ENCODE measurements at regions not wholly inside any gene's neighbourhood (a gene's known extent, or its start where the extent isn't known, plus 50 kb on each side); places are given as distances from the start of the nearest gene placed in this dataset.

- H3K27ac ChIP-seq (ENCODE audit: insufficient read depth, low read depth, low read length, poor library complexity, severe bottlenecking), result no peak overlapping the region
- no peaks in the 10 kb centered on the region for H3K4me1 ChIP-seq (ENCODE audit: control insufficient read depth, insufficient read depth, low read length)
- no peaks in the 10 kb centered on the region for H3K9me3 ChIP-seq (ENCODE audit: control insufficient read depth, low read length)
- H3K4me3 ChIP-seq (ENCODE audit: insufficient read depth, low read depth, low read length), result no peak overlapping the region
- WGBS, 2 experiments, result 88 to 94% methylated on average over 1 to 2 of the region's 2 CpGs
- no peaks in the 10 kb centered on the region for H3K27me3 ChIP-seq (ENCODE audit: control insufficient read depth, insufficient read depth, low read length, poor library complexity, severe bottlenecking)
- no peaks in the 10 kb centered on the region for H3K36me3 ChIP-seq (ENCODE audit: control insufficient read depth, insufficient read depth, low read length)
Observed at GRCh38 chr3:88434001-88434400, 284.2 kb downstream of the C3orf38 start.

GRCh38 chr3:88440701-88441100 is 290.9 kb downstream of the C3orf38 start:
- Histone ChIP-seq H3K9me3 (ENCODE audit: control insufficient read depth, low read length) (no peaks in the 10 kb centered on the region), H3K36me3 (ENCODE audit: control insufficient read depth, insufficient read depth, low read length) (no peaks in the 10 kb centered on the region), H3K27me3 (ENCODE audit: control insufficient read depth, insufficient read depth, low read length, poor library complexity, severe bottlenecking) (no peaks in the 10 kb centered on the region), H3K4me1 (ENCODE audit: control insufficient read depth, insufficient read depth, low read length) (no peaks in the 10 kb centered on the region), H3K27ac (ENCODE audit: insufficient read depth, low read depth, low read length, poor library complexity, severe bottlenecking) (no peak overlapping the region), H3K4me3 (ENCODE audit: insufficient read depth, low read depth, low read length) (no peak overlapping the region)
- 82 to 100% methylated on average over 1 of the region's 1 CpG for WGBS, 2 experiments

- H3K9me3 ChIP-seq (ENCODE audit: control insufficient read depth, low read length), result no peaks in the 10 kb centered on the region
- no peak overlapping the region for H3K4me3 ChIP-seq (ENCODE audit: insufficient read depth, low read depth, low read length)
- no peaks in the 10 kb centered on the region for H3K36me3 ChIP-seq (ENCODE audit: control insufficient read depth, insufficient read depth, low read length)
- 77% methylated on average over 1 of the region's 1 CpG for WGBS, 2 experiments
- H3K27ac ChIP-seq (ENCODE audit: insufficient read depth, low read depth, low read length, poor library complexity, severe bottlenecking), result no peak overlapping the region
- no peaks in the 10 kb centered on the region for H3K4me1 ChIP-seq (ENCODE audit: control insufficient read depth, insufficient read depth, low read length)
- H3K27me3 ChIP-seq (ENCODE audit: control insufficient read depth, insufficient read depth, low read length, poor library complexity, severe bottlenecking), result no peaks in the 10 kb centered on the region
Observed at GRCh38 chr3:88443066-88443465, 293.3 kb downstream of the C3orf38 start.

- WGBS, 2 experiments, result 100% methylated on average over 1 of the region's 1 CpG
- Histone ChIP-seq H3K27me3 (ENCODE audit: control insufficient read depth, insufficient read depth, low read length, poor library complexity, severe bottlenecking) (no peaks in the 10 kb centered on the region), H3K36me3 (ENCODE audit: control insufficient read depth, insufficient read depth, low read length) (no peaks in the 10 kb centered on the region), H3K9me3 (ENCODE audit: control insufficient read depth, low read length) (no peaks in the 10 kb centered on the region), H3K4me1 (ENCODE audit: control insufficient read depth, insufficient read depth, low read length) (no peaks in the 10 kb centered on the region), H3K4me3 (ENCODE audit: insufficient read depth, low read depth, low read length) (no peak overlapping the region), H3K27ac (ENCODE audit: insufficient read depth, low read depth, low read length, poor library complexity, severe bottlenecking) (no peak overlapping the region)
Observed at GRCh38 chr3:88444251-88444650, 294.5 kb downstream of the C3orf38 start.

- Histone ChIP-seq H3K4me3 (ENCODE audit: insufficient read depth, low read depth, low read length) (no peak overlapping the region), H3K9me3 (ENCODE audit: control insufficient read depth, low read length) (no peaks in the 10 kb centered on the region), H3K27me3 (ENCODE audit: control insufficient read depth, insufficient read depth, low read length, poor library complexity, severe bottlenecking) (no peaks in the 10 kb centered on the region), H3K4me1 (ENCODE audit: control insufficient read depth, insufficient read depth, low read length) (no peaks in the 10 kb centered on the region), H3K27ac (ENCODE audit: insufficient read depth, low read depth, low read length, poor library complexity, severe bottlenecking) (no peak overlapping the region), H3K36me3 (ENCODE audit: control insufficient read depth, insufficient read depth, low read length) (no peaks in the 10 kb centered on the region)
- 95 to 100% methylated on average over 3 to 4 of the region's 4 CpGs for WGBS, 2 experiments
Observed at GRCh38 chr3:88452228-88452627, 302.5 kb downstream of the C3orf38 start.

GRCh38 chr3:88460369-88460768 is 310.6 kb downstream of the C3orf38 start:
- H3K4me3 ChIP-seq (ENCODE audit: insufficient read depth, low read depth, low read length), result no peak overlapping the region
- H3K27me3 ChIP-seq (ENCODE audit: control insufficient read depth, insufficient read depth, low read length, poor library complexity, severe bottlenecking), result no peaks in the 10 kb centered on the region
- no peaks in the 10 kb centered on the region for H3K36me3 ChIP-seq (ENCODE audit: control insufficient read depth, insufficient read depth, low read length)
- WGBS, 2 experiments, result 92 to 98% methylated on average over 2 to 3 of the region's 3 CpGs
- no peak overlapping the region for H3K27ac ChIP-seq (ENCODE audit: insufficient read depth, low read depth, low read length, poor library complexity, severe bottlenecking)
- H3K9me3 ChIP-seq (ENCODE audit: control insufficient read depth, low read length), result no peaks in the 10 kb centered on the region
- H3K4me1 ChIP-seq (ENCODE audit: control insufficient read depth, insufficient read depth, low read length), result no peaks in the 10 kb centered on the region

- Histone ChIP-seq H3K27ac (ENCODE audit: insufficient read depth, low read depth, low read length, poor library complexity, severe bottlenecking) (no peak overlapping the region), H3K36me3 (ENCODE audit: control insufficient read depth, insufficient read depth, low read length) (no peaks in the 10 kb centered on the region), H3K4me1 (ENCODE audit: control insufficient read depth, insufficient read depth, low read length) (no peaks in the 10 kb centered on the region), H3K27me3 (ENCODE audit: control insufficient read depth, insufficient read depth, low read length, poor library complexity, severe bottlenecking) (no peaks in the 10 kb centered on the region), H3K9me3 (ENCODE audit: control insufficient read depth, low read length) (no peaks in the 10 kb centered on the region), H3K4me3 (ENCODE audit: insufficient read depth, low read depth, low read length) (no peak overlapping the region)
Observed at GRCh38 chr3:88462230-88462629, 312.5 kb downstream of the C3orf38 start.

GRCh38 chr3:88467191-88467590 is 317.4 kb downstream of the C3orf38 start:
- H3K9me3 ChIP-seq (ENCODE audit: control insufficient read depth, low read length), result no peaks in the 10 kb centered on the region
- no peaks in the 10 kb centered on the region for H3K27me3 ChIP-seq (ENCODE audit: control insufficient read depth, insufficient read depth, low read length, poor library complexity, severe bottlenecking)
- H3K36me3 ChIP-seq (ENCODE audit: control insufficient read depth, insufficient read depth, low read length), result no peaks in the 10 kb centered on the region
- no peaks in the 10 kb centered on the region for H3K4me1 ChIP-seq (ENCODE audit: control insufficient read depth, insufficient read depth, low read length)
- WGBS, 2 experiments, result 86 to 88% methylated on average over 5 of the region's 5 CpGs
- no peak overlapping the region for H3K4me3 ChIP-seq (ENCODE audit: insufficient read depth, low read depth, low read length)
- no peak overlapping the region for H3K27ac ChIP-seq (ENCODE audit: insufficient read depth, low read depth, low read length, poor library complexity, severe bottlenecking)

GRCh38 chr3:88469216-88469615 is 319.5 kb downstream of the C3orf38 start:
- H3K9me3 ChIP-seq (ENCODE audit: control insufficient read depth, low read length), result no peaks in the 10 kb centered on the region
- H3K27ac ChIP-seq (ENCODE audit: insufficient read depth, low read depth, low read length, poor library complexity, severe bottlenecking), result no peak overlapping the region
- H3K36me3 ChIP-seq (ENCODE audit: control insufficient read depth, insufficient read depth, low read length), result no peaks in the 10 kb centered on the region
- H3K4me3 ChIP-seq (ENCODE audit: insufficient read depth, low read depth, low read length), result no peak overlapping the region
- H3K4me1 ChIP-seq (ENCODE audit: control insufficient read depth, insufficient read depth, low read length), result no peaks in the 10 kb centered on the region
- WGBS, 2 experiments, result 85 to 100% methylated on average over 1 of the region's 1 CpG
- H3K27me3 ChIP-seq (ENCODE audit: control insufficient read depth, insufficient read depth, low read length, poor library complexity, severe bottlenecking), result no peaks in the 10 kb centered on the region

- Histone ChIP-seq H3K4me1 (ENCODE audit: control insufficient read depth, insufficient read depth, low read length) (no peaks in the 10 kb centered on the region), H3K4me3 (ENCODE audit: insufficient read depth, low read depth, low read length) (no peak overlapping the region), H3K27ac (ENCODE audit: insufficient read depth, low read depth, low read length, poor library complexity, severe bottlenecking) (no peak overlapping the region), H3K27me3 (ENCODE audit: control insufficient read depth, insufficient read depth, low read length, poor library complexity, severe bottlenecking) (no peaks in the 10 kb centered on the region), H3K36me3 (ENCODE audit: control insufficient read depth, insufficient read depth, low read length) (no peaks in the 10 kb centered on the region), H3K9me3 (ENCODE audit: control insufficient read depth, low read length) (no peaks in the 10 kb centered on the region)
- no CpG with 5 or more reads among the region's 1 CpG for WGBS, 2 experiments
Observed at GRCh38 chr3:88478460-88478859, 328.7 kb downstream of the C3orf38 start.

GRCh38 chr3:88480822-88481221 is 331.1 kb downstream of the C3orf38 start:
- H3K27me3 ChIP-seq (ENCODE audit: control insufficient read depth, insufficient read depth, low read length, poor library complexity, severe bottlenecking), result no peaks in the 10 kb centered on the region
- H3K4me1 ChIP-seq (ENCODE audit: control insufficient read depth, insufficient read depth, low read length), result no peaks in the 10 kb centered on the region
- WGBS, 2 experiments, result 83 to 100% methylated on average over 2 to 3 of the region's 3 CpGs
- no peaks in the 10 kb centered on the region for H3K36me3 ChIP-seq (ENCODE audit: control insufficient read depth, insufficient read depth, low read length)
- H3K4me3 ChIP-seq (ENCODE audit: insufficient read depth, low read depth, low read length), result no peak overlapping the region
- H3K27ac ChIP-seq (ENCODE audit: insufficient read depth, low read depth, low read length, poor library complexity, severe bottlenecking), result no peak overlapping the region
- H3K9me3 ChIP-seq (ENCODE audit: control insufficient read depth, low read length), result no peaks in the 10 kb centered on the region

Data from ectodermal cell (in vitro differentiated cells).